Left ventricle myocardium superior (tissue), 1 donor: ENCODE measurements at regions not wholly inside any gene's neighbourhood (a gene's known extent, or its start where the extent isn't known, plus 50 kb on each side); places are given as distances from the start of the nearest gene placed in this dataset.

Experiments
- ATAC-seq: fragments of 200-7000 bp; cut with Tn5 transposase; one replicate; pipeline ENCODE4 v1.9.1; 2020; ENCODE audit warnings: mild to moderate bottlenecking, moderate library complexity
- DNase-seq: peaks from one replicate; pipeline ENCODE4 v3.0.0-alpha.2; 2020
- intact Hi-C: fragments of 100-400 bp; cut with micrococcal nuclease; formaldehyde crosslinking; loops from one replicate; pipeline ENCODE4 v1.11.0; 2022
- donor health status: DM: no; HTN: yes; CAD: no; lungs with severe emphysema.

DNA sequence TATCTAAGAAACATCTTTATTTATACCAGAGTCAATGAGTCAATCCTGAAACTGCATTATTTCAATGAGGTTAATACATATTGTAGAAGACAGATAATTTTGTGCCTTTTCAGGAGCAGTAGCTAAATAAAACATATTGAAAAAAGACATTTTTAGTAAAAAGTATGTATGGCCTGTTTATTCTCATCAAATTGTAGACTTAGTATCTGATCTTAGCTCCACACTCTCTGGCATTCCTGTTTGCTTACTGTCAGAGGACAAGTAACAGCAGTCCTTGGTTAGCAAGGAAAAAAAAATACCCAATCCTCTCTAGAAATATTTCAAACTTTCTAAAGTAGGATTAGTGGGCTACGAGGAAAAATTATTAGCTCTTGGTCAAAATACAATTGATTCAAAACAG lies 50.5 kb upstream of the GUCY1A1 start:
- DNase-seq (no peak), ATAC-seq (no peak)
- intact Hi-C loops: no loop called here

DNA sequence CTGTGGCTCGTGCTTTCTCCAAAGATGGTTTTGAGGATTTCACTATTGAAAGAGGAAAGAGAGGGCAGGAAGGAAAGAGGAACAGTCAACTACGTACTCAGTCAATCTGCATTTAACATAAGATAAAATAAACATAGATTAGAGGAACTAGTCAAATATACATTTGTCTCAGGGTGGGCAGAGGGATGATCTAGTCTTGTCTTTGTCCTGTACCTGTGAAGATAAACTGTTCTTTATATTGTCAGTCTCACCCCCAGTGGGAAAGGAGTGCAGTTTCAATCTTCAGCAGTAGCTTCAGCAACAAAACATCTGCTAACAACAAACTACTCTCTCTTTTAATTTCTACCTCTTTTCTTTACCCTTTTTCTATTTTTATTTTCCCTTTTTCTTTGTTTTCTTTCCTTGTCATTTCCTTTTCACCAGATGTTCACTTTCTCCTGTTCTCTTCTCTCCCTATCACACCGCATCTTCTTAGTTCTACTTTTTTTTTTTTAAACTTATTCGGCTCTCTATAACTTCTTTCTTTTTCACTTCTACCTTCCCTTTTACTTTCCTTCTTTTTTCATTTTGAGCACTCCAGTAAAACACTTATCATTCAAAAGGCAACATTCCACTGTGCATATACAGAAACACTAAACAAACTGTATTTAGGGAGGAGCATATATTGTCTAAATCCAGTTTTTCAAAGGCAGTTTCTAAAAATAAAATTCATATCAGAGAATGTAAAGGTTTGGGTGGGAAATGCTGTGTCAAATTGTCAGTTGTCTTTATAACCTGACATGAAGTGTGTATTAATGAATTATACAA lies 51.4 kb upstream of the GUCY1A1 start:
- intact Hi-C loops: no loop called here
- DNase-seq (no peak), ATAC-seq (no peak)

DNA sequence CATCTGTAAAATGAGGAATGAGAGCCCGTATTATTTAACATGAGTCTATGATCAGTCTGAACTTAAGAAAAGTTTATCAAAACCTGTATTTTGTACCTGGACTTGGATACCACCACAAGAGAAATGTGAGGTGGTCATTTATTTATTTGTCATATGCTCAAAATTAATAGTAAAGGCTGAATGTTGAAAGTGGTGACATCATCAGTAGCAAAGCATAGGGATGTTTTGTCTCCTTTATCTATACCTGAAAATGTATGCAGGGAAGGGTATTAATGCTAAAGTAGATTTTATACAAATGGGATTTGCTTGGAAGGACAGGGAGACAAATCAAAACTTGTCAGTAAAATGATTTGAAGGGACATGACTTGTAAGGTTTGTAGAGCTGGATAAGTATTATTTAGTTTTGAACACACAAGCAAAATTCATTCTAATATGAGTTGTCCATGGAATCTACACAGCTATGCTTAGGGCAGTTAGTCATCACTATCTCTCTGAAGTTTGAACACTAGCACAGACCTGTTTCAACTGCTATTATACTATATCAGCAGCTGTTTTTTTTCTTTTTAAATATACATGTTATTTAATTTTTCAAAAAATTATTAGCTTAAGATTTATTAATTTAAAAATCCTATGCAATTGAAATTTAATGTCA lies 52.4 kb upstream of the GUCY1A1 start:
- DNase-seq (no peak), ATAC-seq (no peak)
- intact Hi-C loops: no loop called here

DNA sequence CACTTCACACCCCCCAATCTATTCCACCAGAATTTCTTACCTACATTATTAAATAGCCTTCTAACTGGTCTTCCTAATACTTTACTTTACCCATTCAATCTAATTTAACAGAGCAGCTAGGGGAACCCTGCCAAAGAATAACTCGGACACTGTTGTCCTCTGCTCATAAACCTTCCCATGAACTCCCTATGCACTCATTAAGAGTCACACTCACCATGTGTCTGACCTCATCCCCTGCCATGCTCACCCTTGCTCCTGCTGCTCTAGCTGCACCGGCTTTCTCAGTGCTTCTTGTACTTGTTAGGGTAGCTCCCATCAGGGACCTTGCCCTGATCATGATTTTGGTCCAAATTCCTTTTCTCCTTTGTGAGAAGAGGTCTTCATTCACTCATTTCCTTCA lies 54.6 kb upstream of the GUCY1A1 start:
- intact Hi-C loops: no loop called here
- ATAC-seq: peak; percentile 50
- DNase-seq: no peak

DNA sequence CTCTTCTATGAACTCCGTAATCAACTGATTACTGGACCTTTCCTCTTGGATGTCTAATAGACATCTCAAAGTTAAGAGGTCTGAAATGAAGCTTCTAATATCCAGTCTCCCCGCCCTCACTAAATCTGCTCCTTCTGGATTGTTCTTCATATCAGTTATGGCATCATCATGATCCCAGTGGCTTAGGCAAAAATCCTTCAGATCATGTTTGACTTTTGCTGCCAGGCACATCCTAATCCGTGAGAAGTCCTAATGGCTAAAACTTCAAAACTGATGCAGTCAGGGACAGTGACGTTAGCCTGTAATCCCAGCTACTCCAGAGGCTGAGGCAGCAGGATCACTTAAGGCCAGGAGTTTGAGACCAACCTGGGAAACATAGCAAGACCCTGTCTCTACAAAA lies 55.1 kb upstream of the GUCY1A1 start:
- intact Hi-C loops: no loop called here
- no peak for ATAC-seq
- no peak for DNase-seq

DNA sequence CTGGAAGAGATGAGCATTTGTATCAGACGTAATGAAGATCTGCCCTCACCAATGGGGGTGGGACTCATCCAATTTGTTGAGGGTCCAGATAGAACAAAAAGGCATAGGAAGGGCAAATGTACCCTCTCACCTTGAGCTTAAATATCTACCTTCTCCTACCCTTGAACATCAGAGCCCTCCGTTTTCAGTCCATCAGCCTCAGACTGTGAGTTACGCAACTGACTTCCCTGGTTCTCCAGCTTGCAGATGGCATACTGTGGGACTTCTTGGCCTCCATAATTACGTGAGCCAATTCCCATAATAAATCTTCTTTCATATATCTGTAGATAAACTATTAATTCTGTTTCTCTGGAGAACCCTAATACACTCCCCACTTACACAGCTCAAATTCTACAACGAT lies 56.5 kb upstream of the GUCY1A1 start:
- ATAC-seq: no peak
- intact Hi-C loops: no loop called here
- no peak for DNase-seq

- peak; percentile 41 for ATAC-seq
- DNase-seq: no peak
- intact Hi-C loops: no loop called here
Observed at GRCh38 chr4:155609455-155610059, 57.1 kb upstream of the GUCY1A1 start.

DNA sequence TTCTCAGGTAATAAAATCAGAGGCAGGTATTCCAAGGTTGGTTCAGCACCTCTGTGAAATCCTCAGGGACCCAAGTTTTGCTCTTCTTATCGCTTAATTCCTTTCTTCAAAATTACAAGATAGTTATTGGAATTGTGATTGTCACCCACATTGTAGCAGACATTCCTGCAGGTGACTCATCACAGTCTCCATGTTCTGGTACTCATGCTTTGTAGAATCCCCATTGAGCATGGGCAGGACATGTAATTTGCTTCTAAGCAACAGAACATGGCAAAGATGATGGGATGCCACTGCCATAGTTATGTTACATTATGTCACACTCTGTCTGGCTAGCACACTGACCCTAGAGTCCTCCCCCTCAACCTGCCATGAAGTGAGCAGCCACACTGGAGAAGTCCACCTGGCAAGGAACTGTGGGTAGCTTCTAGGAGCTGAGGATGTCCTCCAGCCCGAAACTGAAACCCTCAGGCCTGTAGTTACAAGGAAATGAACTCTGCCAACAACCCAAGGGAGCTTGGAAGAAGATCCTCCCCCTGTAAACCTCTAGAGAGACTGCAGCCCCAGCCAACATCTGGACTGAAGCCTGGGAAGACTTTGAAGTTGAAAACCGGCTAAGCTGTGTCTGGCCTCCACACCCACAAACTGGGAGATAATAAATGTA lies 58.3 kb upstream of the GUCY1A1 start:
- peak; percentile 79 for ATAC-seq
- DNase-seq: no peak

DNA sequence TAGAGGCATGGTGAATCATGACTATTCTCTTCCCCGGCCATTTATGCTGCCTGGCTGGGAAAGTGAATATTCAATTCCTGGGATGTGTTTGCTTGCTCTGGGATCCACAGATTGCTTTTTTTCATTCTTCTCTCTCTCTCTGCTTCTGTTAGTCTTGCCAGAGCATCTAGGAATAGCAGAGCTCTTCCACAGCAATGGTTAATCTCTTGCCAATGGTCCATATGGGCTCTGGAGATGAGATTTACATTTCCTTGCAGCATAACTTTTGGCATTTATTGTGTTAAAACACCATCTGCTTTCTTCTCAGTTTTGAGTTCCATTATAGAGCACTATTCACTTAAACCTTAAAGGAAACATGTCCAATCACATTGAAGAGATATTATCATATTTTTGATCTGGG lies 59.2 kb upstream of the GUCY1A1 start:
- no peak for ATAC-seq
- intact Hi-C loops: no loop called here

More for the DNA sequence above, 58.3 kb upstream of the GUCY1A1 start:
- intact Hi-C loops: no loop called here

GRCh38 chr4:155604718-155605626 lies 61.7 kb upstream of the GUCY1A1 start:
- intact Hi-C loops: no loop called here
- DNase-seq (no peak), ATAC-seq (peak; percentile 38)

More for the DNA sequence above, 59.2 kb upstream of the GUCY1A1 start:
- DNase-seq: no peak

GRCh38 chr4:155603360-155603891 lies 63.2 kb upstream of the GUCY1A1 start:
- ATAC-seq: no peak
- no peak for DNase-seq
- intact Hi-C loops: no loop called here

DNA sequence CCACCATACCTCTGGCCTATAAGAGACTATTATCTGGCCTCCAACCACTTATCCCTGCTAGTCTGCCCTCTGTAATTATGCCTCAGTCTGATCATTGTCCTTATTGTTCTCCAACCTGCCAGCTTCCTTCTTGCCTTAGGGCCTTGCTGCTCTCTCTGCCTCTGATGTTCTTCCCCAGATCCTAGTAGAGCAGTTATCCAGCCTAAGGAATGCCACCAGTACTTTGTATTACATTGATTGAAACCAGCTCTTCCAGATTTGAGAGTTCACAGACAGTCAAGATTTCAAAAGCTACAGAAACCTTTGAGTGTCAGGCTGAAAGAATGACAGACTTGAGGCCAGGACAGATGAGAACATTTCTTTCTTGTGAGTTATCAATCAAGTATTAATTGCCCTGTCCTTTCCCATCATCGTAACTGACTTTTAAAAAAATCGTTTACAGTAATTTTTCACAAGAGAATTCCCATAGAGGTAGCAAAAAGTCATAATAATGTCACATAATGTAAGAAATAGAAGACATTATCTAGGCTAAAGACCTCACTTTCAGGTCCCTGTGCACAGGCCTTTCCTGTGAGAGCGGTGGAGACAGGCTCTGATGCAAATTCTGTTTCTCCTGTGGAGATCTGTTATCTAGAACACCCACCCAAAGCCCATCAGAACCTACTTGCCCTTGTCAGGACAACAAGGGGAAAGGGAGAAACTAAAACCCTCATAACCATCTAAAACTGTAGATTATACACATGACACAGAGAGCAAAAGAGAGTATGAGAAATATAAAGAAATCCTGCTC lies 64.1 kb upstream of the GUCY1A1 start:
- ATAC-seq: no peak
- intact Hi-C loops: no loop called here
- DNase-seq: no peak

- ATAC-seq (no peak), DNase-seq (no peak)
- intact Hi-C loops: no loop called here
Observed at GRCh38 chr4:155600244-155600643, 66.4 kb upstream of the GUCY1A1 start.

DNA sequence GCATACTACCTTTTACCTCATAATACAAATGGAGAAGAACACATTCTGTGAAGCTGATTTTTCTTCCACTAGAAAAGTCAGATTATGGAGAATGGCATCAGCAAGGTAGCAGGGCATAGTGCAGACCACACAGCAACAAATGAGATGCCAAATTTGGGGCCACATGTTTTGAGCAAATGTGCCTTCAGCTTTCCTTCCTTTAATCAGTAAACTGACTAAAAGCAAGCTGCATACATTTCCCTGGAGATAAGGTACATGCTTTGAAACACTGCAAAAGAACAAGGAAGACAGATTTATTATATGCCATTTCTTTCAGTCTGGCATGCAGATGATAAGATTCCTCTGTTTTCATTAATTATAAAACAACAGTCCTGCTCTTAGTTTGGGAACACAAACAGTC lies 67.1 kb upstream of the GUCY1A1 start:
- ATAC-seq (no peak), DNase-seq (no peak)
- intact Hi-C loops: no loop called here

- intact Hi-C loops: no loop called here
- no peak for ATAC-seq
- no peak for DNase-seq
Observed at GRCh38 chr4:155599085-155599484, 67.6 kb upstream of the GUCY1A1 start.

DNA sequence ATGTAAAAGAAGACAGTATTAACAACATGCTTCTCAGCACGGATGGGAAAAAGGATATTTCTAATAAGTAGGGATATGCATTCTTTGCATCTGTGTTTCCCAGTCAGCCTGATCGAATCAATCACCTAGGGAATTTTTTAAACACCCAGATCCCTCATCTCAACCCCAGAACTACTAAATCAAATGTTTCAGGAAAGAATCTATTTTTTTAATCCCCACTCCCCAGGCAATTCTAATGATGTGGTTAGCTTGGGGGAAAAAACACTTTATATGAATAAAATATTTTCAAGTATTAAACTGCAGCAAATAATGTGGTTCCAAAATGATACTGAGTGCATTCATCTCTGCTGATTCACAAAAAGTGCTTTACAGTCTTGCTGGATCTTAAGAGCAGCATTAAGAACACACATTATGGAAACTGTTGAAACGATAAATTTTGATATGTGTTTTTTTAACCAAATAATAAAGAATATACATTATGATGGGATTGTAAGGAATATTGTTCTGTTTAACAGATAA lies 68.7 kb upstream of the GUCY1A1 start:
- intact Hi-C loops: no loop called here
- no peak for ATAC-seq

GRCh38 chr4:155597281-155597680 lies 69.4 kb upstream of the GUCY1A1 start:
- intact Hi-C loops: no loop called here
- no peak for ATAC-seq
- no peak for DNase-seq

More for the DNA sequence above, 68.7 kb upstream of the GUCY1A1 start:
- DNase-seq: no peak

DNA sequence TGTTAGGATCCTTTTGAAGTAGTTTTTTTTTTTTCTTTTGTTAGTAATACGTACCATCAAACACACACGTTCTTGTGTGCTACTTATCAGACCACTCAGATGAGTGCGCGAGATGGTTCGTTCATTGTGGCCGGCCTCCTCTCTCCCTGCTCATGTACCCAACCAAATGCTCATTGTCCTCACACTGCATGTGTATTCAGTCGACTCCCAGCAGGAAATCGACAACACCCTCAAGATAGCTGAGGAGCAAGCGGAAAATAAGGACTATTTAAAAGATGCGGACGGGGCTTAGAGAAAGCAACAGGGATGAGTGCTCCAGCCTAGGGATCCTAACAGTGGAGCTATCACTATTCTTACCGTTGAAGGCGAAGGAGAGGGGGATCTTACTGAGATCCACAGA lies 72.9 kb upstream of the GUCY1A1 start:
- ATAC-seq (no peak), DNase-seq (no peak)
- intact Hi-C loops: no loop called here
